Effector CD4-positive, alpha-beta T cell (primary cell): ENCODE measurements at regions not wholly inside any gene's neighbourhood (a gene's known extent, or its start where the extent isn't known, plus 50 kb on each side); places are given as distances from the start of the nearest gene placed in this dataset.
A peak's percentile ranks its signal among the peaks of the same experiment; 100 is the strongest.

Source experiments
- DNase-seq: peaks from one replicate; pipeline ENCODE4 v3.0.0-alpha.2; 2020

DNA sequence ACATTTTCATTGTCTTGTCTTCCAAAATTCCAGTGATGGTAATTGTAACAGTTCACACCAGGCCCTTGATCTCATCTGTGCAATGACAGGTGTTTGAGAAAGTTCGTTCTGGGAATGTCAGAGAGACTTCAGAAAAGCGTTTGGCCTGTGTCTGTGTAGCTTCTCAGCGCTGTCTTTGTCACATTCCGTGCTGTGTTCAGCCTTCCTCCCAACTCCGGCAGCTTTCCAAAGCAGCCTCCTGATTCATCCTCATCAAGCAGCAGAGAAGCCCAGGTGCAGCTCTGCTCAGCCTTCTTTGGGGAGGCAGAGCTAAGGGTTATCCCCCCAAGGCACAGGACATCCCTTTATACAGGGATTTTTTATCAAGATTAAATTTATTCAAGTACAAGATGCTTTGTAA is 494.0 kb upstream of the SUCLG2 start:
- DNase-seq = no peak

DNA sequence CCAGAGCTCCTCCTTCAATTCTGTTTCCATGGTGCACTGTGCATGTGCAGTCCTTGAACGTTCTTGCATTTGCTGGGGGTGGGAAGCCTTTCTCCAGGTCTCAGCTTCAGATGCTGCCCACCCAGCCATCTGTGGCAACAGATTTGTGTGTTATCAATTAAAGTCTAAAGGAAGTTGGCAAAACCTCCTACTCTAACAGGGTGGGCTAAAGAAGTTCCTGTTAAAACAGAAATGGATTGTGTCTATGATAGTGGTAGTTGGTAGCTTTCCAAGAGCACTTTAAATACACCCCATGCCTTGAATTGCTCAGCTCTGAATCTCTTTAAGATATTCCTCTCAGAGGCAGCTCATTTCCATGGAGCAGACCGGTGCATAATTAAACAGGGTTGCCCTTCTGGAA is 488.0 kb upstream of the SUCLG2 start:
- DNase-seq = no peak

DNA sequence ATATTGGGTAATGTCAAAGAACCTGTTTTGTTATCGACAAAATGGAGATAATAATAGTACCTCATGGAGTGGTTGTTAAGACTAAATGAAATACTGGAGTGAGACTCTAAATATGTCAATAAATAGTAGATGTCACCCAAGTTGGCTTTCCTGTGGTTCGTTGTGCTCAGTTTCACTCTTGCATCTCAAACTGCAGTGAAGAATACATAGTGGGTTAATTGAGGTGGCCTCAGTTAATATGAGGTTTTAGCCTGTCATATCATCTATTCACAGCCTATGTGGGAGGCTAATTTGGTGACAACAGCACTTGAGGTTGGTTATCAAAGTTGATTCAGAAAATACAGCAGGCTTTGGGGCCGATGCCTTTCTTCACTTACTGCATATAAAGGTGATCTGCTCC is 485.5 kb upstream of the SUCLG2 start:
- no peak for DNase-seq

DNA sequence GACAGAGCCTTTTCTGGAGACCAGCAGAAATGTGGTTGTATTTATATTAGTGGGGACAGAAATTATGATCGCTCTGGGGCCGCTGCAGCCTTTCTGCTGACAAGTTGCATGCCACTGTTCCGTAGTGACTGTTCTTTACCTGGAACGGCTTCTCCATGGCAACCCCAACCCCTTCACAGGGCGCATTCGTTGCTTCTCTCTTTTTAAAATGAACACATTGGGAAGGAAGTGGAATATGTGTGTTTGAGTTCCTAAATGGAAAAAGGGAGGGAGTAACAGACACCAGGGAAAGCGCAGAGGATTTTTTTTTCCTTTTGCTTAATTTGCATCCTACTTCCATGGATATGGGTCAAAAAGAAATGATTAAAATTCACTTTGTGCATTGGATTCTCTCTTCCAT is 482.0 kb upstream of the SUCLG2 start:
- no peak for DNase-seq

DNA sequence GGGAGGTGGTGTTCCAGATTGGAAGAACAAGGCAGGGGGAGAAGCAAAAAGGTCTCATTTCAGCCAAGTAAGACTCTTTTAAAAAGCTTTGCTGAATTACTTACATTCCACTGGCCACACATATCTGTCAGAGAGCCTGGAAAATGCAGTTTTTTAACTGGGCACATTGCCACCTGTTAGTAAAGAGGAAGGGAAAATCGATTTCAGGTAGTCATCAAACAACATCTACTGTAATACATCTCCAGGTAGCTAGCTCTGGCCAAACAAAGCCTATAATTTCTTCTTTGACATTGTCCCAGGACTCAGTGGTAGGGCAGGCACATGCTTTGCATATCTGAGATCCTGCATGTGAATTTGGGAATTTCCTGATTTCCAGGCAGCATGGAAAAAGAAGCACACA is 480.7 kb upstream of the SUCLG2 start:
- DNase-seq = no peak

DNA sequence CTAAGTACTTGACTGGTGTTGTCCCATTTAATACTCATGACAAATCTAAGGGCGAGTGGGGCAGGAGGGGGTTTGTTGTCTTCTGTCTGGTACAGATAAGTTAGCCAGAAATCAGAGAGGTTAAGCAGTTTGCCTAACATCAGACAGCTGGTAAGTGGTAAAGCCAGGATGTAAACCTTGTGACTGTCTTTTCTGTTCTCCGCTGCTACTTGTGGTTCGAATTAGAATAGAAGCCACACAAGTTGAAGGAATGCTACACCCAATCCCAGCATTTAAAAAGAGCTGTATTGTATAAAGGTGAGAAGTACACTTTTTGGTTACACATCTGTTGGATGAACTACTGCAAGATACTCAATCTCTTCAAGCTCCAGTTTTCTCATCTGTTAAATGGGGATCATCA is 474.7 kb upstream of the SUCLG2 start:
- DNase-seq = no peak

DNA sequence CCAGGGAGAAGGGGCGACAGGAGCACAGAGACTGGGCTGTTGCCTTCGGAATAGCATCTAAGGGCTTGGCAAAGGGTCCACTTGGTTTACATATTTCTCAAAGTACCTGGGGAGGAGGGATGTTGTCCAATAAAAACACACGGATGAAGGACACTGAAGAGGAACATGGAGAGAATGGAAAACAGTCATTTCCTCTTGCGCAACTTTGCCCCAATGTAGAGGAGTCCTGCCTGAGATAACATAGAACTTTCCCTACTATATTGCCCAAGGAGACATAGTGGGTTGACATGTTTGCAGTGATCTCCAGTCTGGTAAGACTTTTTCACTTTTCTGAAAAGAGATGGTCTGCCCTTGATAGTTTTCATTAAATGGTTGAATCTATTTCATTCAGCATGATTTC is 468.8 kb upstream of the SUCLG2 start:
- DNase-seq = no peak

DNA sequence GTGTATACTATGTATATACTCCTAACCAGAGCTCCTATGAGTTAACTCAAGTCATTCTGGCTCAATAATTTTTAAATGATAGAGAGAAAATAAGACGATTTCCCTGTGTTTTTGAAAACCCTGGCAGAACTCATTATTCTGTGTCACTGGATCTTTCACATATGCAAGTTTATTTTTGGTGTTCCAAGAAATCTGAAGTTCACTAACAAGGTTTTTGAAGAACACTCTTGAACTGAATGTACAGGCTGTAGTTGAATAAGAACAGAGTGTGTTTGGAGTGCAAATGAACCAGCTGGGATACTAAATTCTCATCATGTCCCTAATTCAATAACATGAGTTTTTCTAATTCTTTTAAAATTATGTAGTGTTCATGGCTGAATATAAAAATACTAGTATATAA is 466.9 kb upstream of the SUCLG2 start:
- DNase-seq = no peak

DNA sequence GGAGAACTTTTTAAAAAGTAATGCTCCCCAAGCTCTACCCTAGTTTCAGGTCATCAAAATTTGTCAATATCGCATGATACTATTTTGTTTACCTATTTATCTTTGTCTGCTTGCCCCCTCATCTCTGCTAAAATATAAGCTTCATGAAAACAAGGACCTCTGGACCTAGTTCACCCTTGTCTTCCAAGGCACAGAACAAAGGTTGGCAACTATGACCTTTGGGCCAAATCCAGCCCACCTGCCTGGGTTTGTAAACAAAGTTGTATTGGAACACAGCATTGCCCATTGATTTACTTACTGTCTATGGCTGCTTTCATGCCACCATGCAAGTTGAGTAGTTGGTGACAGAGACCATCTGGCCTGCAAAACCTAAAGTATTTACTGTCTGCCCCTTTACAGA is 462.2 kb upstream of the SUCLG2 start:
- no peak for DNase-seq

DNA sequence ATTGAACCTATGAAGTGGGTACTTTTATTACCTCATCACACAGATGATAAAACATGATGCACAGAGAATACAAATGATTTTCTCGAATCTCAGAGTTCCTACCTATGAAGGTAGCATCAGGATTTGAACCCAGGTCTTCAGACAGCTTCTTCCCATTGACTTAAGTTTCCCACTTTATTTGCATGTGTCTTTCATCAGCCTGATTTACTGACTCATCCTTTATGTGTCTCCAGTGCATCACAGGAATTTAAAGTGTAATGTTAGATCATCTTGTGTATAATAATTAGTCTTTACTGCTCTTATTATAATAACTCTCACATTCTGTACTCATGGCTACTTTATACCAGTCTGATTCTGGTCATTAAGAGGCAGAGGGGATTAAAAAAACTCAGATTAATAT is 449.4 kb upstream of the SUCLG2 start:
- no peak for DNase-seq

DNA sequence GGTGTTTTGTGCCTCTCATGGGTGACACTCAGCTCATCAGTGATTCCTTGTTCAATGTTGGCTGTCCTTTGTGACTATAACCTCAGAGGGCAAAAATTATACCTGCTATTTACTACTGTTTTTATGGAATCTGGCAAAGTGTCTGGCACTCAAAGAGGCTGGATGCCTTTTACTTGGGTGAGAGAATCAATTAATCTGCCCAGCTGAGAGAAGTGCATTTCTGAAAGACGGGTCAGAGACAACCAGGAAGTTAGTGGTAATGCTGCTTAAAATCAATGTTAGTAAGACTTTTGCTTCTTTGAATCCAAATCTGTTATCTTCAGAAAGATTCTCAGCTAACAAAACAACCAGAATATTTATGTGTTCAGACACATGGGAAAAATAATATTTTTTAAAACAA is 436.2 kb upstream of the SUCLG2 start:
- no peak for DNase-seq

DNA sequence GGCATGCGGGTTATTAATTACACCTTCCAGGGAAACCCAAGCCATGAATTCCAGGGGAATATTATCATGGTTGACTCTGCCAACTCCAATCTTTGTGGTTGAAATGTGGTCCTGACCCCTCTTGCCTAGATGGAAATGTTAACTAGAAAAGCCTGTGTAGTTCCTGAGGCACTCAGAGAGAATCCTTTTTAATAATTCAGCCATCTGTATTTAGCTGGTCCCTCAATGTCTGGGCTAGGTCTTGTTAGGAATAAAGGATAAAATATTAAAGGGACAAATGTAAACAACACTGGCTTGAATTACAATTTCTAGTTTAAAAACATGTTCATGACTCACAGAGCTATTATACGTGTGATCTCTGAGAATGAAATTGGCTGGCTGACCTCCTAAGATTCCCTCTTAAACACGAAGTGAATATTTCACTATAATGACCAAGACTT is 435.2 kb upstream of the SUCLG2 start:
- DNase-seq = no peak

DNA sequence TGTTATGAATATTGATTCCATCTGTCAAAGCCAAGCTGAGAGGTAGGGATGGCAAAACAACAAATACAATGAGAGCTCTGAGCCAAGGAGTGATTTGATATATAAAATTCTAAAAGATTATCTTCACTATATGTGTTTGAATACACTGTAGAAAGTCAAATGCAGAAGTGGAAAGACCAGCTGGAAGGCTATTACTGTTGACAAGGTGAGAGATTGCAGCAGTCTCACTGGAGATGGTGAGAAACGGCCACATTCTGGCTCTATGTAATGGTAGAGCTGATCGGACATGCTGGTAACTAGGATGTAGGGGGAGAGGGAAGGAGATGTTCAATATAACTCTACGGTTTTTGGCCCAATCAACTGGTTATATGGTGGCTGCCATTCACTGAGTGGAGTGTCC is 434.2 kb upstream of the SUCLG2 start:
- DNase-seq = no peak

DNA sequence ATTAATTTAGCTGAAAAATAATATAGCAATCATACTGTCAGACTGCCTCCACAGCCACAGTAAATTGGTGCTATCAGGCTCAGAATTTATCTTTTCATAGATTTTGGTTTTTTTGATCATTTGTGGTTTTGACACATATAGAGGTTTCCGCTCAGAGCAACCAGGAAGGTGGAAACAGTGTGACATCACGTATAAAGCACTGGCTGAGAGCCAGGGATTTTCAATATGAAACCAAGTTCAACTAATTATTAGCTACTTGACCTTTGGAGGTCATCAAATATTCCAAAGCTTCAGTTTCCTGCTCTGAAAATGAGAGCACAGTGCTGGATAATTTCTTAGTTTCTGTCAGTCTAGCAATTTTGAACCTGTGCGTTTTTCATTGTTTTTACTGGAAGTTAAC is 433.8 kb upstream of the SUCLG2 start:
- DNase-seq = peak; percentile 44

DNA sequence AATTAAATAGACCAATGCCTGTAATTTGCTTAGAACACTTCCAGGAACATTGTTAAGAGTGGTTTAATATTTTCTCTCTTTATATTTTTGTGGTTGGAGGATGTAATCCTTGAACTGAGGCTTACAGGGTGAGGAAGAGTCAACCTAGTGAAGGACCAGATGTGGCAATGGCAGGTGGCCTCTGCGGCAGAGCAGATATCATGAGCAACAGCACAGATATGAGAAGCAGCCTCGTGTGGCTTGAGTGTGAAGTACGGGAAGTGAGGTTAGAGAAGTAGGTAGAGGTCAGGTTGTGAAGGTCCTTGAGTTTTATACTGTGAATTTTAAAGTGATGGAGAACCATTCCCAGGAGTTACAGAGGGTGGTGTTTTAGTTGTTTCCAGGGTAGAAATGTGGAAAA is 417.6 kb upstream of the SUCLG2 start:
- no peak for DNase-seq

DNA sequence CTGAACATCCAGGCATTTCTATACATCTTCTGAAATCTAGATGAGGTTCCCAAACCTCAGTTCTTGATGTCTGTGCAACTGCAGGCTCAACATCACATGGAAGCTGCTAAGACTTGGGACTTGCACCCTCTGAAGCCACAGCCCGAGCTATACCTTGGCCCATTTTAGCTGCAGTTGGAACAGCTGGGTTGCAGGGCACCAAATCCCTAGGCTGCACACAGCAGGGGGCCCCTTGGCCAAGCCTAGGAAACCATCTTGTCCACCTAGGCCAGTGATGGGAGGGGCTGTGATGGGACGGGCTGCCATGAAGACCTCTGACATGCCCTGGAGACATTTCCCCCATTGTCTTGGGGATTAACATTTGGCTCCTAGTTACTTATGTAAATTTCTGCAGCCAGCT is 415.8 kb upstream of the SUCLG2 start:
- no peak for DNase-seq

DNA sequence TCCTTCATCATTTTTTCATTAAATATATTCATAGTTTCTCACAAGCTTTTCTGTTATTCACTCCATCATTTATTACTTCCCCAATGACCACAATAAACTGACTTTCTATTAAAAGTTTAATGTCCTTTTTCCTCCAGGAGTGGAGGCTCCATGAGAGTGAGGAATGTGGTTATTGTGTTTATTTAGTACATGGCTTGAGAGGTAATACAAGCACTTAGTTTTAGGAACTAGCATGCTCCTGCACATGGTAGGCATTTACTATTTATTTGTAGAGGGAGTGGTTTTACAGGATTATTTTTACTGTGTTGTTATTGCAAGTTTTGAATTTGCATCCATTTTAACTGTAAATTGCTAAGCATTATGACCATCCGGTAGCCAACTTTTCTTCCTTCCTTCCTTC is 412.9 kb upstream of the SUCLG2 start:
- DNase-seq = no peak

DNA sequence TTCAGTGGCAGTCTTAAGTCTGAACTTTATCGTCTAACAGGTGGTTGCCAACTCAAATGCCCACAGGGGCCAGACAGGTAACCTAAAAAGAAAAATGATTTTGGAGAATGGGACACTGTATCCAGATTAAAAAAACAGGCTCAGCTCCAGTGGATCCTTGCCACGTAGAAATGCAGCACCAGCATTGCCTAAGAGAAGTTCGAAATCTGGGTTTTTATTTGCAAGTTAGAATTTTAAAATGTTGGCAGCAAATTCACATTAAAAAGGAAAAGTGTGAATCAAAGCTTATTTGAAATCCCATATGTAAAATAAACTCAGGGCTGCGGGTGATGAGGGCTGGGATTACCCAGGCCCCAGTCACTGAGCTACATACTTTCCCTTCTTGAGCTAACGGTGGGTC is 408.5 kb upstream of the SUCLG2 start:
- no peak for DNase-seq

DNA sequence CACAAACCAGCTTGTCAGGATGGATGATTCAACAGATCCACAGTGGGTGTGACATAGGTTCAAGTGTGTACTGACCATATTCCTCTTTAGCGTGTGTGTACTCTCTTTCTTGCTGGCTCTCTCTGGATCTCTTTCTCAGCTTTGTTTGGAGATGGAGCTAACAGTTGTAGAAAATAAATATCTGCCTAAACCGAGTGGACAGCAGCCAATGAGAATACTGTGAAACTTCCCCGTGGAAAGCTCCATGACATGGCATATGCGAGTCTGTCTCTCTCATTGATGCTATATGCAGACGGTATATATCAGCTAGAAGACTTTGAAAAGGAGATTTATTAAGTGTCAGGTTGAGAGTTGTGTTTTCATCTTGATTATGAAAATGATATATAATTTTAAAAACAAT is 406.5 kb upstream of the SUCLG2 start:
- DNase-seq = no peak

DNA sequence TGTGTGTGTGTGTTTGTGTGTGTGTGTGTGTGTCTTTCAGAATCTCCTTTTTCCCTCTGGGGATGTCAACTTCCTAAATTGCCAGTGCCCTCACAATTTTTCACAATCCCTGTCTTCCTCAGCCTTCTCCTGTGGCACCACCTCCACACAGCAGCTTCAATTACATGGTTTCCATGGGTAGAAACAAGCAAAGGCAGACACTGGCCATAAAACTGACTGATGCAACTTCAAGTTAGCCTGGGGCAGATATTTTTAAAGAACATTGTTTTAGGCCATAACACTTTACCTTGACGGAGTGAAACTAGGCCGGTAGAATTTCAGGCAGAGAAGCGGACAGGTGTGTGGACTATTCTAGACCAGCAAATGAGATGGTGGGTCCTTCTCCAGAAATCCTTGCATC is 405.8 kb upstream of the SUCLG2 start:
- no peak for DNase-seq

DNA sequence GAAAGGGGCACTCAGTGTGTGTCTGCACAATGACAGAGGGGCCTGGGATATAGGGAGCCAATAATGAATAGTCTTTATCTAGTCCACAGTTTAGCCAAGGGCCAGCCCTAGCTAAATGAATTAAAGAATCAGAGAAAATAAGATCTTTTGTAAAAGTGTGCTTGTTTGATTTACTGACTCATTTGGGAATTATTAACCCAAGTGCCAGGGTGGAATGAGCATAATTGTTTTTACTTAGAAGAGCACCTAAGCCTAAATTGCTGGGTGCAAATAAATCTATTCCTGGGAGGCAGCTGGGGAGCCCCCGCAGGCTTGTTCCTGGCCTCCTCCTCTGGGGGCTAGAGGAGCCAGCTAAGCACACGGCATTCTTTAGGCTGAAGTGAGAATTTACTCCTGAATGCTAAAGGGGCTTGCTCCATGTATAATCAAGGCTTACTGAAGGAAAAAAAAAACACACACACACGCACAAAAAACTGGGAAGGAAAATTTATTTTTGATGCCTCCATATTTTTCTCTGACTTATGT is 405.3 kb upstream of the SUCLG2 start:
- no peak for DNase-seq

DNA sequence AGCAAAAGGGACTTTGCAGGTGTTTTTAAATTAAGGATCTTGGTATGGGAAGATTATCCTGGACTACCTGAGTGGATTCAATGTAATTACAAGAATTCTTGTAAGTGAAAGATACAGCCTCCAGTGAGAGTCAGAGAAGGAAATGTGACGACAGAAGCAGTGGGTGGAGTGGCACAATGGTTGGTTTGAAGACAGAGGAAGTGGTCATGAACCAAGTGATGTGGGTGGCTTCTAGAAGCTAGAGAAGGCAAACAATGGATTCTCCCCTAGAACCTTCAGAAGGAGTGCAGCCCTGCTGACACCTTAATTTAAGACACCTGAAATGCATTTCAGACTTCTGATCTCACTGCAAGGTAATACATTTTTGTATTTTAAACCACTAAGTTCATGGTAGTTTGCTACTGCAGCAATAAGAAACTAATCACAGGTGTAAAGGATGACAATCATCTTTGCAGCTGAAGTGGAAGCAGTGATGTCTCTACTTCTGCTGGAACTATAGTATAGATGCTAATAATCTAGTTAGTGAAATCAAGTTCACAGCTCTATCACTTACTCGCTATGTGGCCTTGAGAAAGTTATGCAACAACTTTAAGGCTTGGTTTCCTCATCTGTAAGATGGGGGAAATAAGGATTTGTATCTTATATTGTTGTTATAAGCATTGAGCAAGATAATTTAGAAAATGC is 403.4 kb upstream of the SUCLG2 start:
- peak; percentile 58 for DNase-seq

DNA sequence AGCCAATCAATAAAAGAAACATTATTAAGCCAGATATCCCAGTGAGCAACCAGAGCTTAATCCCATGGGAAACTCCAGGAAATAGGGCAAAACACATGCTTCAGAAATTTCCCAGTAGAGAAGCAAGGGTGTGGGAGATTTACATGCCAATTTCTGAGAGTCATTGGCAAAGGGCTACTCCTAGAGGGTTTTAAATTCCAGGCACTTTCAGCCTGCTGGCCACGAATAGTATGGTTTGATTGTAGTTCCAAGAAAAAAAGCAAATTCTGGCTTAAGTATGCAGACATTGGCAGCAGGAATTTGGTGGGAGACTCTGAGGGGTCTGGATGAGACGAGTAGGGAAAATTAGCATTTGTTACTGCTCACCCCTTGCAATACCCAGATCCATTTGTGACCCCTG is 402.1 kb upstream of the SUCLG2 start:
- no peak for DNase-seq

DNA sequence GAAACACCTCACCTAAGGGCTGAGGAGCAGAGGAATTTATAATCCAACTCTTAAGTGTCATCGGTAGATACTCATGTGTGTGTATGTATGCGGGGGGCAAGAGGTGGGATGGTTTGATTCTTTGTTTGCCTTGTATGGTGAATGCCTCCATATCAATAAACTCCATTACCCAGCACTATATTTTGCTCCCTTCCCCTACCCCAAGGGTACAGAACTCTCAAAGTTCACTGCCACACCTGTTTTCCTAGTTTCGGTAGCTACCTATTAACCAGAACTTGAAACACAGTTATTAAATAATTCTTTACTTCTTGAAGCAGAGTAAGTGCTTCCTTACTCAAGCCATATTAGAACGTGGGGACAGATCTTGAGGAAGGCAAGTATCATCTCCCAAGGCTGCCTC is 400.8 kb upstream of the SUCLG2 start:
- no peak for DNase-seq

DNA sequence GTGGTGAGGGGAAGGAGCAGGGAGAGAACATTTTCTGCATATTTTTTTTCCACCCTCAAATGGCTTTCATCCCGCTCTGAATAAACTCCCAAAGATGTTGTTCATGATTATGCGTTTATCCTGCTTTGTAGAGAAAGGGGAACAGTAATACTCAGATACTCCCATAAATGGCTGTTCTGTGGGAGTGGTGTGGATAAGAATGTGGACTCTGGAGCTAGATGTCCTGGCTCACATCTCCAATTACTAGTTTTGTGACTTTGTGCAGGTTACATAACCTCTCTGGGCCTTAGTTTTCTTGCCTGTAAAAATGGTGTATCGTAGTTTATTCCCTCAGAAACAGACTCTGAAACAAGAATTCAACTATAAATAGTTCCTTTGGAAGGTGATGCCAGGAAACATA is 395.4 kb upstream of the SUCLG2 start:
- no peak for DNase-seq
